ENCODE measurements at regions not wholly inside any gene's neighbourhood (a gene's known extent, or its start where the extent isn't known, plus 50 kb on each side); places are given as distances from the start of the nearest gene placed in this dataset.

DNA sequence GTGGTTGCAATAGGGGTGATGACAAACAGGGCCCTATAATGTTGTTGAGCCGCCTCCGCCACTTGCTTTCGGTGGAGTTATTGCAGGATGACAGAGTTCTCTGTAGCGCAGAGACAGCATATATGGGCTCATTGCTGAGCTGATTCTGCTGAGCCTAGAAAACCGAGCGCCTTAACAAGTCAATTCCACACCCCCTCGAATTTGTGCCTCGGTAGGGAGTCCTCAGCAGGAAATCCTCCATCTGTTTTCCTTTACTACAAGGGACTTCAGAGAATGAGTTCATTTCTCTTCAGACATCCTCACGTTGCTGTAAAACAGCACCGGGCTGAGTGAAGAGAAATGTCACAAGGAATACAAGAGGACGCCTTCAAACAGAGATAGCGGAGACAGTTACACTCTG is 90.7 kb upstream of the KIAA1217 start:
- no peak for DNase-seq (ENCODE audit: low read depth, low spot score)

- no peak for DNase-seq (ENCODE audit: low read depth, low spot score)
These were observed 89.0 kb upstream of the KIAA1217 start for GRCh38 chr10:24119896-24120295.

- DNase-seq (ENCODE audit: low read depth, low spot score): no peak
These were observed 88.3 kb upstream of the KIAA1217 start for GRCh38 chr10:24120646-24121045.

GRCh38 chr10:24127516-24127915 is 81.4 kb upstream of the KIAA1217 start:
- DNase-seq (ENCODE audit: low read depth, low spot score): no peak

DNA sequence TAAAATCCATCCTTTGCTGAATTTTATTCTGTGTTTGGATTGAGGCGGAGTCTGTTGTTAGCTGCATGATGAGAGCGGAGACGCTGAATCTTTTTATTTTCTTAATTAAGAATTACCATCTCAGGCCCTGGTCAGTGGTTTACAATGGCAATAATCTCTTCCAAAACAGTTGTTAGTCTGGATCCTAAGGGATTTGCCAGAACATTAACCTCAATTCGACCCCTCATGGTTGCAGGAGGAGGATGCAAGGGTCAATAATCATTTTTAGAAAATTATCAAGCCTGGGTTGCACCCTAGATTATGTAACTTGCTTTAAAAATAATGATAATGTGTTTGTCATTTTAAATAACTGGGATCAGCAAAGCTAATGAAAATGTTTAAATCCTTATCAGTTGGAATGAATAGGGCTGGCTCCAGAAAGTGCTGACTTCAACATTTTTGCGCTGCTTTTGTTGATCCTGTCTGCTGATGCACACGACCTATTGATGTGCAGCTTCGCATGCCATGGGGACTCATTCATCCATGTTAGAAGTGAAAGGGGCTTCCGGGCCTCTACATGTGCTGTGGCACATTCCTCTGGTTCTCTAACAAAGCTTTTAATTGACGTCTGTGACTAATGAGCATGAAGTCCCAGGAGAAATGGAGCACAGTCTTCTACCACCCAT is 80.7 kb upstream of the KIAA1217 start:
- DNase-seq (ENCODE audit: low read depth, low spot score): no peak

DNA sequence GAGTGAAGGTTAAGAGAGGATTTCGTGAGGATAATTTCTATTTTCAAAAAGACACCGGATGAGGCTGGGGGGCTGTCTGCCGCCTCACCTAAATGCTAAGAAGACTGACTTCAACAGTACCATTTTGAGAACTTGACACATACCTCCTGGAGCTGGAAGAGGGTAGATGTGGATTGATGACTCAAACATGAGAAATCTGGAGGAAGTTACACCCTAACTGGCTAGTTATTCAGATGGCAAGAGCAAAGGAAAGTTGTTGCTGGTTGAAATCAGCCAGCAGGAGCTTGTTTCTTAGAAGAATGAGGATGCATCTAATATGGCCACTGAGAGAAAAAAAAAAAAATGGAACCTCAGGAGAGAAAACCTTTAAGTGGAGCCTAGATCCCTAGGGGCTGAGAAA is 76.2 kb upstream of the KIAA1217 start:
- no peak for DNase-seq (ENCODE audit: low read depth, low spot score)

DNA sequence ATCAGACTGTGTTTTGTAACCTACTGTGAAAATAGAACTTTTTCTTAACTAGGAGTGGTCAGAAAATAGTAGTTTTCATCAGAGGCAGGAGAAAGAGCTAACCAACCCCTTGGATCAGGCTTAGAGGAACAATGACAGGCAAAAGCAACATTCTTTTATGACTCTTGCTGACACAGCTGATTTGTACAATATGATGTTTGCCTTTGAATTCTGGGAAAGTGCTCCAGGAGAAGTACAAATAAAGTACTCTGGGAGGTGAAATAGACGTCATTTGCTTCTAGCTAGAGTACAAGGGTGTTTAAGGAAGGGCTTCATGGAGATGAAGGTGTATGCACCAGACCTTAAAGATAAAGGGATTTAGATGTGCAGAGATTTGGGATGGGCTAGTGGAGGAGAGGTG is 75.1 kb upstream of the KIAA1217 start:
- DNase-seq (ENCODE audit: low read depth, low spot score): no peak

DNA sequence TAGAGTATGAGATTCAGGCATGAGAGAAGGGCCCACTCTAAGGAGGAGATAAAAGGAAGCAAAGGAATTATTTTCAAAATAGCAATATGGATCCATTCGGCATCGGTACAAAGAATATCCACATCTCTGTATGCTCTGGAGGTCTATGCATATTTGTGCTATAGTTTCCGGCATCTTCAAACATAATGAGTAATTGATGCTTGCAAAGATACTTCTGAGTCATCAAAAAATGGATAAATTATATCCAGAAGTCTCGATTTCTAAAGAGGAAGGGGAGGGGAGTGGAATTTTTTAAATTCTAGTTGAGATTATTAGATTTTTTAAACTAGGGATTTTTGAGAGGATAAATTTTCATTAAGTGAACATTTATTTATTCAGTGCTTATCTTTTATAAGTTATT is 72.9 kb upstream of the KIAA1217 start:
- no peak for DNase-seq (ENCODE audit: low read depth, low spot score)

GRCh38 chr10:24147321-24147720 is 61.6 kb upstream of the KIAA1217 start:
- no peak for DNase-seq (ENCODE audit: low read depth, low spot score)

- DNase-seq (ENCODE audit: low read depth, low spot score): no peak
These were observed 59.3 kb upstream of the KIAA1217 start for GRCh38 chr10:24149640-24150039.

- peak; percentile 5 for DNase-seq (ENCODE audit: low read depth, low spot score)
These were observed 58.1 kb upstream of the KIAA1217 start for GRCh38 chr10:24150853-24151252.

DNA sequence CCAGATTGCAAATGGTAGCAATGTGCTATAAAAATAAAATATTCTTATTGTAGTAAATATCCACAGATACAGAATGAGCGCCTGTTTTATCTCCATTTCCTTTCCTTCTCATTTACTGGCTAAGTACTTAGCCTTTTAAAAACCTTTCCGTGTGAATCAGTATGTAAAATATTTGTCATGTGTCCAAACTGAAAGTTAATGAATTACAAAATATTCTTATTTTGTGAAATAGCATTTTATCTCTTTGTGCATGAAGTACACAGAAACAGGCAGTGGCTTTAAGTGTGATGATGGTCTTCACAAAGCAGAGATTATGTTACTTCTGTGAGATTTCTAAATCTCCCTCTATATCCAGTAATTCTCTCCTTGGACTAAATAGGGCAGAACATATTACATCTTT is 56.7 kb upstream of the KIAA1217 start:
- DNase-seq (ENCODE audit: low read depth, low spot score): no peak

GRCh38 chr10:24153031-24153430 is 55.9 kb upstream of the KIAA1217 start:
- no peak for DNase-seq (ENCODE audit: low read depth, low spot score)

GRCh38 chr10:24153537-24153936 is 55.4 kb upstream of the KIAA1217 start:
- no peak for DNase-seq (ENCODE audit: low read depth, low spot score)

DNA sequence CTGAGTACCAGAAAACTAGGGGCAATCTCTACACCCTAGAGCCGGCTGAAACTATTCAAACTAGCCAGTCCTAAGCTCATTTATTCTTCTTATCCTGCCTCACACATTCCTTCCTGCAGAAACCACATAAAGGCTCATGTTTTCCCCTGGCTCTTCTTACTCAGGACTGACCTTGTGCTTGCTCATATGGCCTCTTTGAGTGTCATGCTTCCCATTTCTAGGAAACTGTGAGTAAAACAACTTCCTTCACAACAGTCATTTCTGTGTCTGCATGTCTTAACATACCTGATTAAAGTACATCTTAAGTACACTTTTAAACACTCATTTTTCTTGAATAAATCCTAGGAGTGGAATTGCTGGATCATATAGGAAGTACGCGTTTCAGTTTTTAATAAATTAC is 52.3 kb upstream of the KIAA1217 start:
- DNase-seq (ENCODE audit: low read depth, low spot score): no peak

DNA sequence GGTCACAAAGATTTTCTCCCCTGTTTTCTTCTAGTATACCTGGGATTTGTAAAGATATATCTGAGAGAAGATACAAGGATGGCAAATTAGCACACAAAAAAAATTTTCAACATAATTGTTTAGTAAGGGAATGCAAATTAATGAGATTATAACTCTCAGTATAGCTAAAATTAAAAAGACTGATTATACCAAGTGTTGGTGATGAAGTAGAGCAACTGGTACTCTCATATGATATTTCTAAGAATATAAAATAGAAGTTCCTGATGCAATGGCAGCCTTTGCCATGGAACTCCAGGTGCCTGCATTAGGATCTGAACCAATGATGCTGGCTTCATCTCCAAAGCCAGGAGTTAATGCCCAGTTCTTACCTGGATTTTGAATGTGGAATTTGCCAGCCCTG is 51.4 kb upstream of the KIAA1217 start:
- DNase-seq (ENCODE audit: low read depth, low spot score): no peak

All from iPS DF 19.7 (cell line).